Islet precursor cell (in vitro differentiated cells): ENCODE measurements at regions not wholly inside any gene's neighbourhood (a gene's known extent, or its start where the extent isn't known, plus 50 kb on each side); places are given as distances from the start of the nearest gene placed in this dataset.
"Not testable (repeated sequence)": the region's sequence is repeated elsewhere in the genome, so short reads cannot be mapped to it uniquely, and the experiment has no call there.

ENCODE experiments used
- DNase-seq: peaks from one replicate; pipeline ENCODE4 v3.0.0-alpha.2; 2018

- DNase-seq: no peak
Observed at GRCh38 chr7:115349635-115350034, 427.7 kb downstream of the MDFIC start.

- no peak for DNase-seq
Observed at GRCh38 chr7:115346685-115347084, 424.8 kb downstream of the MDFIC start.

- DNase-seq: peak; percentile 57
Observed at GRCh38 chr7:115340828-115341227, 418.9 kb downstream of the MDFIC start.

- no peak for DNase-seq
Observed at GRCh38 chr7:115338016-115338415, 416.1 kb downstream of the MDFIC start.

- DNase-seq: no peak
Observed at GRCh38 chr7:115332691-115333090, 410.8 kb downstream of the MDFIC start.

- no peak for DNase-seq
Observed at GRCh38 chr7:115329006-115329405, 407.1 kb downstream of the MDFIC start.

- no peak for DNase-seq
Observed at GRCh38 chr7:115328018-115328417, 406.1 kb downstream of the MDFIC start.

- no peak for DNase-seq
Observed at GRCh38 chr7:115327326-115327725, 405.4 kb downstream of the MDFIC start.

GRCh38 chr7:115319541-115319940 lies 397.6 kb downstream of the MDFIC start:
- DNase-seq: no peak

- DNase-seq: not testable (repeated sequence)
Observed at GRCh38 chr7:115310316-115310715, 388.4 kb downstream of the MDFIC start.

GRCh38 chr7:115306586-115306985 lies 384.7 kb downstream of the MDFIC start:
- DNase-seq: no peak

- no peak for DNase-seq
Observed at GRCh38 chr7:115300231-115300870, 378.5 kb downstream of the MDFIC start.

- DNase-seq: no peak
Observed at GRCh38 chr7:115299397-115300037, 377.6 kb downstream of the MDFIC start.

- no peak for DNase-seq
Observed at GRCh38 chr7:115297656-115298055, 375.8 kb downstream of the MDFIC start.

- no peak for DNase-seq
Observed at GRCh38 chr7:115293628-115294240, 371.8 kb downstream of the MDFIC start.

- DNase-seq: no peak
Observed at GRCh38 chr7:115292381-115292780, 370.5 kb downstream of the MDFIC start.

- DNase-seq: no peak
Observed at GRCh38 chr7:115289971-115290370, 368.1 kb downstream of the MDFIC start.

GRCh38 chr7:115276791-115277190 lies 354.9 kb downstream of the MDFIC start:
- no peak for DNase-seq

- DNase-seq: not testable (repeated sequence)
Observed at GRCh38 chr7:115273855-115274254, 352.0 kb downstream of the MDFIC start.

- no peak for DNase-seq
Observed at GRCh38 chr7:115273139-115273772, 351.4 kb downstream of the MDFIC start.

- DNase-seq: no peak
Observed at GRCh38 chr7:115271332-115272235, 349.7 kb downstream of the MDFIC start.

GRCh38 chr7:115269486-115269885 lies 347.6 kb downstream of the MDFIC start:
- DNase-seq: no peak

GRCh38 chr7:115267503-115267902 lies 345.6 kb downstream of the MDFIC start:
- DNase-seq: no peak
